Endothelial cell of umbilical vein (primary cell): ENCODE measurements at regions not wholly inside any gene's neighbourhood (a gene's known extent, or its start where the extent isn't known, plus 50 kb on each side); places are given as distances from the start of the nearest gene placed in this dataset.
A peak's percentile ranks its signal among the peaks of the same experiment; 100 is the strongest.

Source experiments
- BruUV-seq: library from RNA; stranded (reverse); fragments of 400-500 nt; replicated peaks from 2 replicates; lab custom pipeline; 2021; lab: Mats Ljungman, UMichigan
- CTCF ChIA-PET: fragments of 300-600, 350-600 bp; sonication (Branson Sonifier 250); formaldehyde crosslinking; loops from one replicate; lab custom pipeline; 2021; ENCODE audit warnings: antibody characterized with exemption, inconsistent platforms; lab: Charles Lee
- POLR2A ChIA-PET: fragments of 300-600, 350-600 bp; sonication (Branson Sonifier 250); formaldehyde crosslinking; loops from one replicate; lab custom pipeline; 2021; ENCODE audit warnings: antibody characterized with exemption, inconsistent platforms; lab: Charles Lee
- DNase-seq: peaks from one replicate; pipeline ENCODE4 v3.0.0-alpha.2; 2011; ENCODE audit warnings: low read depth, low spot score
- FAIRE-seq: peaks from 2 replicates; lab custom pipeline; 2011; peaks lifted over from hg19 to GRCh38; lab: Jason Lieb, UNC
- H2AFZ ChIP-seq: 2 replicates; pipeline ENCODE4 v1.6.0; 2012; ENCODE audit warnings: low read depth, low read length, control low read depth, inconsistent platforms
- H3K27ac ChIP-seq: 2 replicates; pipeline ENCODE4 v1.5.1; 2011; ENCODE audit warnings: low read depth, mild to moderate bottlenecking, control low read depth, low read length, moderate library complexity; ENCODE audit not compliant: insufficient read depth
- H3K27me3 ChIP-seq, 2 experiments: 2 replicates each; pipeline versions ENCODE4 v1.6.0 to v1.6.1; 2011; ENCODE audit warnings: low read length in 2 of 2, mixed read lengths in 1 of 2; ENCODE audit not compliant: control insufficient read depth in 2 of 2, insufficient read depth in 2 of 2
- H3K36me3 ChIP-seq, 2 experiments: 2 replicates in 1 of 2; 3 replicates in 1 of 2; pipeline ENCODE4 v1.5.1; 2011; ENCODE audit warnings: low read length in 2 of 2, mild to moderate bottlenecking in 1 of 2, moderate library complexity in 1 of 2; ENCODE audit not compliant: control insufficient read depth in 2 of 2, insufficient read depth in 2 of 2; ENCODE audit errors: extremely low read depth in 1 of 2
- H3K4me1 ChIP-seq: 3 replicates; pipeline ENCODE4 v1.5.1; 2011; ENCODE audit warnings: mild to moderate bottlenecking, low read length; ENCODE audit not compliant: control insufficient read depth, insufficient read depth; ENCODE audit errors: extremely low read depth
- H3K4me2 ChIP-seq: 2 replicates; pipeline ENCODE4 v1.6.1; 2011; ENCODE audit warnings: low read length, control low read depth, mixed read lengths; ENCODE audit not compliant: insufficient read depth
- H3K4me3 ChIP-seq, 3 experiments: fragments of 200-600 bp in 1 of 3; sonication (generic), shearing (Covaris generic) in 1 of 3; replicated peaks in 1 of 3; 2 replicates each; pipeline ENCODE4 v1.5.1; 2011 to 2016; ENCODE audit warnings: control low read depth in 3 of 3, low read length in 3 of 3, mild to moderate bottlenecking in 2 of 3, inconsistent platforms in 1 of 3, low read depth in 1 of 3, moderate library complexity in 1 of 3; ENCODE audit not compliant: insufficient read depth in 1 of 3
- H3K79me2 ChIP-seq: 2 replicates; pipeline ENCODE4 v1.6.0; 2012; ENCODE audit warnings: low read length, inconsistent platforms; ENCODE audit not compliant: control insufficient read depth, insufficient read depth
- H3K9ac ChIP-seq: replicated peaks from 2 replicates; pipeline ENCODE3; 2011; ENCODE audit warnings: low read length, control low read depth; ENCODE audit not compliant: insufficient read depth; ENCODE audit errors: extremely low read depth
- H3K9me1 ChIP-seq: replicated peaks from 3 replicates; pipeline ENCODE4 v1.6.0; 2011; ENCODE audit warnings: mild to moderate bottlenecking, low read length; ENCODE audit not compliant: control insufficient read depth, insufficient read depth; ENCODE audit errors: extremely low read depth
- H3K9me3 ChIP-seq: replicated peaks from 2 replicates; pipeline ENCODE4 v1.5.1; 2012; ENCODE audit warnings: low read length, inconsistent platforms; ENCODE audit not compliant: control insufficient read depth, insufficient read depth
- H4K20me1 ChIP-seq: replicated peaks from 2 replicates; pipeline ENCODE3; 2011; ENCODE audit warnings: mild to moderate bottlenecking, low read length; ENCODE audit not compliant: control insufficient read depth, insufficient read depth; ENCODE audit errors: extremely low read depth
- CTCF ChIP-seq, 2 donors: IDR thresholded peaks; 1 replicate in 1 of 2; 2 replicates in 1 of 2; pipeline ENCODE4 v1.5.1; 2011; ENCODE audit warnings: low read length in 2 of 2, mild to moderate bottlenecking in 2 of 2, moderate library complexity in 2 of 2, control low read depth in 1 of 2, inconsistent platforms in 1 of 2, low read depth in 1 of 2; ENCODE audit not compliant: insufficient read depth in 1 of 2; ENCODE audit errors: extremely low read depth in 1 of 2
- EZH2 ChIP-seq: IDR thresholded peaks from 2 replicates; pipeline ENCODE4 v1.6.1; 2012; ENCODE audit warnings: borderline replicate concordance, low read depth, mild to moderate bottlenecking, moderate library complexity, low read length, inconsistent platforms; ENCODE audit not compliant: severe bottlenecking
- FOS ChIP-seq: IDR thresholded peaks from 2 replicates; pipeline ENCODE4 v1.6.1; 2011; ENCODE audit warnings: mild to moderate bottlenecking, low read length, moderate library complexity, borderline replicate concordance; ENCODE audit not compliant: insufficient read depth
- GATA2 ChIP-seq: IDR thresholded peaks from 2 replicates; pipeline ENCODE4 v1.7.0; 2011; ENCODE audit warnings: low read depth, mild to moderate bottlenecking, moderate library complexity, mixed read lengths, low read length; ENCODE audit not compliant: insufficient read length, insufficient read depth
- JUN ChIP-seq: IDR thresholded peaks from 2 replicates; pipeline ENCODE4 v1.6.1; 2011; ENCODE audit warnings: borderline replicate concordance, low read depth; ENCODE audit not compliant: insufficient read length, insufficient read depth
- MAX ChIP-seq: IDR thresholded peaks from 2 replicates; pipeline ENCODE4 v1.6.1; 2011; ENCODE audit not compliant: insufficient read depth, insufficient read length
- MYC ChIP-seq: IDR thresholded peaks from one replicate; pipeline ENCODE4 v1.6.1; 2011; ENCODE audit warnings: mild to moderate bottlenecking, low read depth, low read length
- POLR2A ChIP-seq: IDR thresholded peaks from 2 replicates; pipeline ENCODE4 v1.6.1; 2012; ENCODE audit warnings: low read depth, mild to moderate bottlenecking, control low read depth, low read length
- POLR2AphosphoS5 ChIP-seq: IDR thresholded peaks from 2 replicates; pipeline ENCODE4 v1.6.1; 2012; ENCODE audit warnings: low read depth, mild to moderate bottlenecking, control low read depth, low read length, moderate library complexity; ENCODE audit not compliant: insufficient read depth
- dilution Hi-C: fragments of 300-500 bp; cut with MboI; formaldehyde crosslinking; loops from one replicate; pipeline ENCODE4 v1.15.0; 2019; ENCODE audit warnings: low sequenced_read_pairs; ENCODE audit not compliant: extremely low pct_ligation_motif_present
- intact Hi-C: fragments of 100-400 bp; cut with micrococcal nuclease; formaldehyde crosslinking; loops from one replicate; pipeline ENCODE4 v1.10.0; 2022

- intact Hi-C loops: no loop called here
- Histone ChIP-seq H3K9me3 (no peaks in the 10 kb centered on the region), H3K27me3 (no peaks in the 10 kb centered on the region), H4K20me1 (peaks cover 8% of the 10 kb centered on the region), H3K4me2 (no peak overlapping the region), H3K36me3 (no peaks in the 10 kb centered on the region), H3K4me1 (peaks cover 10% of the 10 kb centered on the region), H3K9me1 (no peaks in the 10 kb centered on the region), H2AFZ (no peak overlapping the region), H3K27ac (no peak overlapping the region), H3K9ac (no peak overlapping the region), H3K4me3 (no peak overlapping the region), H3K79me2 (peaks cover 49% of the 10 kb centered on the region)
- dilution Hi-C loops: no loop called here
- FAIRE-seq: peak; percentile 63
- DNase-seq: peak; percentile 71
- ChIA-PET POLR2A (no interaction called here), CTCF (interaction anchor here (1.6 kb wide), 1 partner anchor 12 kb away, joined by 4 read pairs; no protein-coding TSS in a partner anchor)
- BruUV-seq: no TSS peak
- TF ChIP-seq JUN (peak; percentile 85), FOS (peak; percentile 96), MAX (no peak), MYC (no peak), POLR2A (no peak), EZH2 (no peak), GATA2 (no peak)
These were observed 107.0 kb upstream of the DST start for GRCh38 chr6:56749632-56750151.

- Histone ChIP-seq H3K4me2 (no peak overlapping the region), H3K4me3 (no peak overlapping the region), H3K79me2 (peaks cover 53% of the 10 kb centered on the region), H3K9ac (no peak overlapping the region), H3K9me3 (no peaks in the 10 kb centered on the region), H3K9me1 (no peaks in the 10 kb centered on the region), H2AFZ (no peak overlapping the region), H3K4me1 (peaks cover 10% of the 10 kb centered on the region), H3K27me3 (no peaks in the 10 kb centered on the region), H3K27ac (no peak overlapping the region), H4K20me1 (peaks cover 11% of the 10 kb centered on the region), H3K36me3 (no peaks in the 10 kb centered on the region)
- CTCF ChIA-PET: interaction anchor here (1.0 to 1.6 kb wide), 2 partner anchors 37 to 48 kb away, joined by 3 to 7 read pairs; no protein-coding TSS in a partner anchor
- FAIRE-seq (no peak), DNase-seq (no peak)
- TF ChIP-seq FOS (no peak), MAX (no peak), CTCF (IDR thresholded peaks at IDR 0.05; ENCODE audit: extremely low read depth in 1 of 2, insufficient read depth in 1 of 2, low read depth in 1 of 2, low read length in 2 of 2) (no peak), JUN (no peak), MYC (no peak), POLR2AphosphoS5 (no peak), GATA2 (no peak), EZH2 (no peak), POLR2A (no peak)
- POLR2A ChIA-PET: no interaction called here
- no TSS peak for BruUV-seq
- intact Hi-C loops (no loop called here), dilution Hi-C loops (no loop called here)
These were observed 104.2 kb upstream of the DST start for GRCh38 chr6:56746767-56747504.
